ENCODE measurements at regions not wholly inside any gene's neighbourhood (a gene's known extent, or its start where the extent isn't known, plus 50 kb on each side); places are given as distances from the start of the nearest gene placed in this dataset.

GRCh38 chr4:171639540-171639939 is 173.7 kb upstream of the GALNTL6 start:
- no peak for TF ChIP-seq CTCF (IDR thresholded peaks at IDR 0.05)
- TF ChIP-seq POLR2A (IDR thresholded peaks at IDR 0.05): no peak

Data from esophagus squamous epithelium (tissue), 4 donors.